ENCODE measurements at regions not wholly inside any gene's neighbourhood (a gene's known extent, or its start where the extent isn't known, plus 50 kb on each side); places are given as distances from the start of the nearest gene placed in this dataset.

DNA sequence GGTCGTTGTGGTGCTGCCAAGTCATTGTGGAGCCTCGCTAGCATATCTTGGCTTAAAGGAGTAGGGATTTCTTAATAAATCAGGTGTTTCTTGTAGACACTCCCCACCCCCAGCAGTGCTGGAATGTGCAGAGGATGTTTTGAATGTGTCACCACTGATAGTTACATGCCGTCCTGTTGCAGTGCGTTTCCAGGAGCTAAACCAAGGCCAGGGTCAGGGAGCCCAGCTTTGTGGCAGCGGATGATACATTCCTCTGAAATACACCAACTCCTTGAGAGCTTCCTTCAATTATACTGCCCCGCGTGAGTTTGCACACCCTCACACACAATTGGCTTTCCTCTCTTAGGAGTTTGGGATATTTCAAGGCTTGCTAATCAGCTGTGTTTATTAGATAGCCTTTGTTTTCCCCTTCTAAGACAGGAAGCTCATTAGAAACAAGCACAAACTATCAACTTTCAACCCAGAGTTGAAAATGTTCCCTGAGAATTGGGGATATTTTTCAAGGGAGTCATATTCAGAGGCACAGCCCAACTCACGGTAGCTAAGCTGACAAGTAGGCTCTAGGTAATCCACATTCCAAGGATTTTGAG lies 154.9 kb downstream of the C12orf75 start:
- TF ChIP-seq EZH2 (IDR thresholded peaks at IDR 0.05; ENCODE audit: borderline replicate concordance, low read length): no peak
- TF ChIP-seq, protein P1, sequence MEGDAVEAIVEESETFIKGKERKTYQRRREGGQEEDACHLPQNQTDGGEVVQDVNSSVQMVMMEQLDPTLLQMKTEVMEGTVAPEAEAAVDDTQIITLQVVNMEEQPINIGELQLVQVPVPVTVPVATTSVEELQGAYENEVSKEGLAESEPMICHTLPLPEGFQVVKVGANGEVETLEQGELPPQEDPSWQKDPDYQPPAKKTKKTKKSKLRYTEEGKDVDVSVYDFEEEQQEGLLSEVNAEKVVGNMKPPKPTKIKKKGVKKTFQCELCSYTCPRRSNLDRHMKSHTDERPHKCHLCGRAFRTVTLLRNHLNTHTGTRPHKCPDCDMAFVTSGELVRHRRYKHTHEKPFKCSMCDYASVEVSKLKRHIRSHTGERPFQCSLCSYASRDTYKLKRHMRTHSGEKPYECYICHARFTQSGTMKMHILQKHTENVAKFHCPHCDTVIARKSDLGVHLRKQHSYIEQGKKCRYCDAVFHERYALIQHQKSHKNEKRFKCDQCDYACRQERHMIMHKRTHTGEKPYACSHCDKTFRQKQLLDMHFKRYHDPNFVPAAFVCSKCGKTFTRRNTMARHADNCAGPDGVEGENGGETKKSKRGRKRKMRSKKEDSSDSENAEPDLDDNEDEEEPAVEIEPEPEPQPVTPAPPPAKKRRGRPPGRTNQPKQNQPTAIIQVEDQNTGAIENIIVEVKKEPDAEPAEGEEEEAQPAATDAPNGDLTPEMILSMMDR (IDR thresholded peaks at IDR 0.05; ENCODE audit: low read length): no peak
- Histone ChIP-seq H3K9ac (ENCODE audit: low read length) (no peak overlapping the region), H3K9me3 (ENCODE audit: low read length) (no peaks in the 10 kb centered on the region), H3K27me3 (ENCODE audit: insufficient read depth, low read length) (no peaks in the 10 kb centered on the region), H2AFZ (ENCODE audit: low read length) (no peak overlapping the region), H3K4me2 (ENCODE audit: low read length) (no peak overlapping the region), H3K4me1 (ENCODE audit: insufficient read depth, low read length, severe bottlenecking) (no peaks in the 10 kb centered on the region), H3K9me2 (ENCODE audit: low read depth, low read length) (no peaks in the 10 kb centered on the region), H3F3A (ENCODE audit: insufficient read depth, low read length) (no peaks in the 10 kb centered on the region), H3K36me3 (ENCODE audit: insufficient read depth, low read length) (no peaks in the 10 kb centered on the region), H3K27ac (ENCODE audit: low read depth, low read length, poor library complexity, severe bottlenecking) (no peak overlapping the region), H4K20me1 (ENCODE audit: insufficient read depth, low read length) (no peaks in the 10 kb centered on the region), H3K79me2 (ENCODE audit: insufficient read depth, low read length) (no peaks in the 10 kb centered on the region), H3K4me3 (ENCODE audit: low read depth, low read length, poor library complexity, severe bottlenecking) (no peak overlapping the region)

DNA sequence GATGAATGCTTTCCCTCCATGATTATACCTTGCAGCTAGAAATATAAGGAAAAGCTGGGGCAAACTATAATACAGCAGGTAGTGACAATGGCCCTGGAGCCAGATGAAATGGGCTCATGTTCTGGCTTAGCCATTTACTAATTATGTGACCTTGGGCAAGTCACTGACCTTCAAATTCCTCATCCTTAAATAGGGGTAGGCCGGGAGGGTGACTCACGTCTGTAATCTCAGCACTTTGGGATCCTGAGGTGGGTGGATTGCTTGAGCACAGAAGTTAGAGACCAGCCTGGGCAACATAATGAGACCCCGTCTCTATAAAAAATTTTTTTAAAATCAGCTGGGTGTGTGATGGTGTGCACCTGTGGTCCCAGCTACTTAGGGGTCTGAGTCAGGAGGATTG lies 155.4 kb downstream of the C12orf75 start:
- Histone ChIP-seq H3K9me2 (ENCODE audit: low read depth, low read length) (no peaks in the 10 kb centered on the region), H3K4me2 (ENCODE audit: low read length) (no peak overlapping the region), H4K20me1 (ENCODE audit: insufficient read depth, low read length) (no peaks in the 10 kb centered on the region), H3K27ac (ENCODE audit: low read depth, low read length, poor library complexity, severe bottlenecking) (no peak overlapping the region), H3K27me3 (ENCODE audit: insufficient read depth, low read length) (no peaks in the 10 kb centered on the region), H3K79me2 (ENCODE audit: insufficient read depth, low read length) (no peaks in the 10 kb centered on the region), H3K9me3 (ENCODE audit: low read length) (no peaks in the 10 kb centered on the region), H3K36me3 (ENCODE audit: insufficient read depth, low read length) (no peaks in the 10 kb centered on the region), H3K4me3 (ENCODE audit: low read depth, low read length, poor library complexity, severe bottlenecking) (no peak overlapping the region), H3K4me1 (ENCODE audit: insufficient read depth, low read length, severe bottlenecking) (no peaks in the 10 kb centered on the region), H3F3A (ENCODE audit: insufficient read depth, low read length) (no peaks in the 10 kb centered on the region), H2AFZ (ENCODE audit: low read length) (no peak overlapping the region), H3K9ac (ENCODE audit: low read length) (no peak overlapping the region)
- no peak for TF ChIP-seq EZH2 (IDR thresholded peaks at IDR 0.05; ENCODE audit: borderline replicate concordance, low read length)
- TF ChIP-seq, protein P1 (IDR thresholded peaks at IDR 0.05; ENCODE audit: low read length): no peak

DNA sequence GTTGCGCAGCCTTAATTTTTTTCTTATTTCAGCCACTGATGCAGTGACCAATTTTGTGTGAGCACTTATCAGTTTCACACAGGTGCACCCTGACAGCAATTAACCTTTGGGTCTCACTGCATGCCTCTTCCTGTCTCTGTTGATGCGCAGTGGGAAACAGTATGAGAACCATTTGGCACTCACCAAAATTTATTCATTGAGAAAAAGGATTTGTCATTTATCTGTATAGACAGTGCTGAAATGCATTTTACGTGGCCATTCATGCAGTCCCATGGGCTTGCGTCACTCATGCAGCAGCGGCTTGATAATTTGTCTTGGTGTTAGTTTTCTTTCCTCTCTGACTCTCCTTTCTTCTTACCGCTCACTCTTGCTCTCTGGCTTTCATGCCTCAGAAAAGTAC lies 157.5 kb downstream of the C12orf75 start:
- Histone ChIP-seq H4K20me1 (ENCODE audit: insufficient read depth, low read length) (no peaks in the 10 kb centered on the region), H3K36me3 (ENCODE audit: insufficient read depth, low read length) (no peaks in the 10 kb centered on the region), H3K4me1 (ENCODE audit: insufficient read depth, low read length, severe bottlenecking) (no peaks in the 10 kb centered on the region), H3K9me3 (ENCODE audit: low read length) (no peaks in the 10 kb centered on the region), H3K4me2 (ENCODE audit: low read length) (no peak overlapping the region), H3K9ac (ENCODE audit: low read length) (no peak overlapping the region), H3F3A (ENCODE audit: insufficient read depth, low read length) (no peaks in the 10 kb centered on the region), H3K79me2 (ENCODE audit: insufficient read depth, low read length) (no peaks in the 10 kb centered on the region), H3K27ac (ENCODE audit: low read depth, low read length, poor library complexity, severe bottlenecking) (no peak overlapping the region), H3K27me3 (ENCODE audit: insufficient read depth, low read length) (no peaks in the 10 kb centered on the region), H2AFZ (ENCODE audit: low read length) (no peak overlapping the region), H3K4me3 (ENCODE audit: low read depth, low read length, poor library complexity, severe bottlenecking) (no peak overlapping the region), H3K9me2 (ENCODE audit: low read depth, low read length) (no peaks in the 10 kb centered on the region)
- TF ChIP-seq, protein P1 (IDR thresholded peaks at IDR 0.05; ENCODE audit: low read length): no peak
- no peak for TF ChIP-seq EZH2 (IDR thresholded peaks at IDR 0.05; ENCODE audit: borderline replicate concordance, low read length)

All from OCI-LY1 (cell line).